NCI-H1436 treated with DMSO at 0.1 percent for 48 hours (cell line): ENCODE measurements at regions not wholly inside any gene's neighbourhood (a gene's known extent, or its start where the extent isn't known, plus 50 kb on each side); places are given as distances from the start of the nearest gene placed in this dataset.

Source experiments
- DNase-seq: peaks from one replicate; lab custom pipeline; 2025; lab: John Stamatoyannopoulos, UW

DNA sequence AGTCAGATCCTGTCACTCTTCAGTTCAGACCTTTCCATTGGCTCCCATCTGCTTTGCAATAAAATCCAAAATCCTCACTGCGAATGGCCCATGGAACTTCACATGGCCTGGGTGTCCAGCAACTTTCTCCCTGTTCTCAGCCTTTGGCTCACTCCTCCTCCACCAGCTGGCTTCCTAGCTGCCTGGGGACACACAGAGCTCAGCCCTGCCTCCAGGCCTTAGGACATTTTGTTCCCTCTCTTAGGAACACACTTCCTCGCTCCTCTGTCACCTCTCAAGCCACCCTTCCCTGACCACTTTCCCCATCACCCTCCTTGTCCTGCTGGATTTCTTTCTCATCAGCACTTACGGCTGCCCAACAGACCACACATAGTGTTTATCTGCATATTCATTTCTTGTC is 419.6 kb downstream of the MED13L start:
- no peak for DNase-seq

DNA sequence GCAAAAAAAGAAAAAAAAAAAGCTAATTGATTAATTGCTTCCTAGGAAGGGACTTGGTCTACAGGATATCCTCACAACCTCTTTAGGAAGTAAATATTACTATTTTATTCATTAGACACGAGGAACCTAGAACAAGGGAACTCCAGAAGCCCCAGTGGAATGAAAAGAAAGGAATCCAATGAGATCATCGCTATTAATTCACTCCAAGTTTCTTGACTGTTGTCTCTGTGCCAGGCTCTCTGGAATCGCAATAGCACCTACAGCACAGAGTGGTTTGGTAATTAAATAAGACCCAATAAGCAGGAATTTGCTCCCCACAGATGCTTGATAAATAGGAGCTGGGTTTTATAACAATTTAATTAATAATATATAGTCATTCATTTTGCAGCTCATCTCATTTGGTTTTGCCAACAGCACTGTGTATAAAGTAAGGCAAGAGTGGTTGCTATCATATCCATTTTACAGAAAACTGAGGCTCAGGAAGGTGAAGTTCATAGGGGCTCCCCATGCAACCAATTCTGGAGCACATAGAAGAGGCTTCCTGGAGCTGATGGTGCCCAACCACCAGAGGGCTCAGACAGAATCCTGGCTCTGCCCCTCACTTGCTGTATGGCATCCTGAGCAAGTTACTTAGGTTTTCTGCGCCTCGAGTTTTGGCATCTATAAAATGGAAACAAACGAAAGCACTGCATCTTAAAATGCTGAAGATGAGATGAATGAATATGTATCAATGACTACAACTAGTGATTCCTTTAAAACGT is 420.2 kb downstream of the MED13L start:
- no peak for DNase-seq

DNA sequence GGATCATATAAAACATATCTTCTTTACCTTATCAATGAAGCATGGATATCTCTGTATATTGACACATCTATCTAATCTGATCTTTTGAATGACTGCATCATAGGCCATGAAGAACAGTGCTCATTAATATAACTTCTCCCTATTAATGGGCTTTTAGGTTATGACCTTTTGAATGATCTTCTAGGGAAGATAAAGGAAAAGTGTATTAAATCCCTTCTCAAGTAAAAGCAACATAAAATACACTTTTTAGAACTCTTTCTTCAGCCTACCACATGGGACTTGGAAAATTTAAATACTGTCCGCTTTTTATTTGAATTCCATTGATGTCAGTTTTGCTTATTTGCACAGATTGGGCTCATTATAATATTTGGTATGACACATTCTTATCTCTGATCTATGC is 425.4 kb downstream of the MED13L start:
- DNase-seq, result no peak

DNA sequence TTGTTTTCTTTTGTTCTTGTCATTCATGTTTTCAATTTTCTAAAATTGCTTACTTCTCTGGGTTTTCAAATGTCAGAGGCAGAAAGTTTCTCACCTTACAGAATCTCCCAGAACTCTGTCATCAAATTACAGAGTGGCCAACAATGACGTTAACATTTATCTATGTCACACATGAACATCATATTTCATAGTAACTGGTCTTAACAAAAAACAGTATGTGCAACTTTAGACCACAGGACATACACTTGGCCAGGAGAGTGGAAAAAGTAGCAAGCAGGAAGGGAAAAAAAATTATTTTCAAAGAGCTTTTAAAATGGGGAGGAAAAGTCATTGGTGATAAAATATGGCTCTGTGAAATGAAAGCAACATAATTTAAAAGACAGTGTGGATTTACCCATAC is 426.5 kb downstream of the MED13L start:
- DNase-seq, result no peak

DNA sequence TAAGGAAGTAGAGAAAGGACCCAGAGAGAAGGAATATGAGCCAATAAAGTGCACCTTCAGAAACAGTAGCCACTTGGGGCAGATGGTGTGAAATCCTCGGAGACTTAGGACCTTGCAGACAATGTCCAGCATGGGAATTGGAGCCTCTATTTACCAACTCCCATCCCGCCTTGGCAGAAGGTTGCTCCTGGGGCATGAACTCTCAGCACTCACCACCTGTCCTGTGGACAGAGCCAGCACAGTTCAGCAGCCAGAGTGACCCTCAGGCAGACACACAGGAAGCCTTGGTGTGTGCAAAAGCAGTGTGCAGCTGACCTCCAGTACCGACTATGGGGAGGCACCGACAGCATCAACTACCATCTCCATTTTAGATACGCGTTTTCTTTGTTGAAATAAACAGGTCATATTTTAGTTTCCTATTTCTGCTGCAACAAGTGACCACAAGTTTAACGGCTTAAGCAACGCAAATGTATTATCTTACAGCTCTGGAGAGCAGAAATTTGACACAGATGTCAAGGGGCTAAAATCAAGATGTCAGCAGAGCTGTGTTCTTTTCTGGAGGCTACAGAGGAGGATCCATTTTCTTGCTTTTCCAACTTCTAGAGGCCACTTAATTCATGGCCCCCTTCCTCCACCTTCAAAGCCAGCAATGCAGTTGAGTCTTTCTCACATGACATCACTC is 428.1 kb downstream of the MED13L start:
- DNase-seq, result no peak

DNA sequence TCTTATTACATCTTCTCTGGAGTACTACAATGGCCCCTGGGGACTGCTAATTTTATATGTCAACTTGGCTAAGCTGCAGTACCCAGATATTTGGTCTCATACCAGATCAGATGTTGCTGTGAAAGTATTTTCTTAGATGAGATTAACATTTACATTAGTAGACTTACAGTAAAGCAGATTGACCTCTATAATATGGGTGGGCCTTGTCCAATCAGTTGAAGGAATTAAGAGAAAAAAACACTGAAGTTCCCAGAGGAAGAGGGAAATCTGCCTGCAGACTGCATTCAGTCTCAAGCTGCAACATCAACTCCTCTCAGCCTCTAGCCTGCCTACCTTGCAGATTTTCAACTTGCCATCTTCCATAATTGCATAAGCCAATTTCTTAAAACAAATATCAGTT is 430.1 kb downstream of the MED13L start:
- DNase-seq, result no peak

DNA sequence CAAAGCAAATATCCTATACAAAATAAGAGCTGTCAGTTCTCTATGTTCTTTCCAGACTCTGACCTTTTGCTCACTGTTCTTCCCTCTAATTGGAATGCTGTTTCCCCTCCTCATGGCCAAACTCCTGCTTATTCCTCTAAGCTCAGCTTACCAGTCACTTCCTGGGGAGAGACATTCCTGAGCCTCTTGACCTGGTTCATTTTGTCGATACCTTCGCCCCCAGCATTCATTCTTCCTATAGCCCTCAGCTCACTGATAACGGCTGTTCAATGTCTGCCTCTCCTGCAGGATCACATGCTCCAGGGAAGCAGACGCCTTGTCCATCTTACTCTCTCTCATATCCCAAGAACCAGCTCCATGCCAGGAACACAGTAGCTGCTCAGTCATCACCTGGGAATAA is 431.0 kb downstream of the MED13L start:
- DNase-seq, result no peak

DNA sequence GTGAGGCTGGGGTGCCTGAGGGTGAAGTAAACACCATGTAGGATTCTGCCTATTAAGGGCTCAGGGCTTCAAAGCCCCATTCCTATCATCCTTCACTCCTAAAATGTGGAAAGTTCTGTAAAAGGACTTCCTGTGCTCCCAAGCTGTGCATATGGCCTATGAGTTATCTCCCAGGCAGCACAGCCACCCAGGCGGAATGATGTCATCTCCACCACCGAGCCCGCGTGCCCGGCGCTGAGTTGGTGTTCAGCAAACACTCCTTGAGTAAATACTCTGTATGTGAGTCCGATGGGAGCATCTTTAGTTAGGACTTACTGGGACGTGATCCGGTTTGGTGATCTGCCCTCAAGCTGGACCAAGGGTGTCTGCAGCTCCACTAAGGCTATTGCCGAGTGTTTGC is 437.3 kb downstream of the MED13L start:
- DNase-seq, result no peak

DNA sequence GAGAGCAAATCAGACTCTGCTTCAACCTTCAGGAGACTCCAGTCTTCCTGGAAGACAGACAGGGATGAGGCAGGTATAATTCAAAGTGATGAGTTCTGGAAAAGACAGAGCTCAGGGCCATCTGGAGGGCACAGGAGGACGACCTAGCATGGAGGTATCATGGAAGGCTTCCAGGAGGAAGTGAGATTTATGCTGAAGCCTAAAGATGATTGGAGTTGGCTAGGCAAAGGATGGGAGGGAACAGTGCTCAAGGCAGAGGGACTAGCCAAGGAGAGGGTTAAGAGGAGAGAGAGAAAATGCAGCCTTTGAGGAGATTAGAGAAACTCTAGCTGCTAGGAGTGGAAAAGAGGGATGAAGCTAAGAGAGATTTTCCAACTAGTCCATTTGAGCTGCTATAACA is 438.5 kb downstream of the MED13L start:
- DNase-seq, result no peak

DNA sequence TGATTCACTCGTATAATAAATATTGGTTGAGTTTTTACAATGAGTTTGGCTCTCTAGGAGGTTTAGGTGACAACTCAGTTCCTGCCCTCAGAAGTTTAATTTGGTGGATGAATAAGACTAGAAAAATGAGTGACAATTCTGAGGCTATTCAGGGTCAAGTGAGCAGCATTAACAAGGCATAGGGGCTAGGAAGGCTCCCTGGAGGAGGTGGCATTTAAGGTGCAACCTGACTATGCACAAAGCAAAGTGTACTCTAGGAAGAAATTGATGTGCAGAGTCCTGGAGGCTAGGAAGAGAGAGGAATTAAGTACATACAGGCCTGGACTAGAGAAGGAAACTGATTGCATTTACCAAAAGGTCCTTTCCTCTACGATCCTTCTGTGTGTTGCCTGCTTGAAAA is 440.3 kb downstream of the MED13L start:
- DNase-seq, result no peak

DNA sequence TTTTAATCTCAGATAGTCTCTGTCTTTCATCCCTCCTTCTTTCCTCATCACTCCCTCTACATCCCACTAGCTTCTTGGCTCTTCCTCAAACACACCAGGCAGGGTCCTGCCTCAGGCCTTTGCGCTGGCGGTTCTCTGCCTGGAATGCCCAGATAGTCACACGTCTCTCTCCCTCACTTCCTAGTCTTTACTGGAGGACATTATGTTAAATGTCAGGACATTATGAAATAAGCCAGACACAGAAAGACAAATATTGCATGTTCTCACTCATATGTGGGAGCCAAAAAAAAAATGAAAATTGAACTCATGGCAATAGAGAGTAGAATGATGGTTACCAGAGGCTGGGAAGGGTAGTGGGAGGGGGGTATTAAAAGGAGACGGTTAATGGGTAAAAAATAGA is 442.0 kb downstream of the MED13L start:
- DNase-seq, result no peak

DNA sequence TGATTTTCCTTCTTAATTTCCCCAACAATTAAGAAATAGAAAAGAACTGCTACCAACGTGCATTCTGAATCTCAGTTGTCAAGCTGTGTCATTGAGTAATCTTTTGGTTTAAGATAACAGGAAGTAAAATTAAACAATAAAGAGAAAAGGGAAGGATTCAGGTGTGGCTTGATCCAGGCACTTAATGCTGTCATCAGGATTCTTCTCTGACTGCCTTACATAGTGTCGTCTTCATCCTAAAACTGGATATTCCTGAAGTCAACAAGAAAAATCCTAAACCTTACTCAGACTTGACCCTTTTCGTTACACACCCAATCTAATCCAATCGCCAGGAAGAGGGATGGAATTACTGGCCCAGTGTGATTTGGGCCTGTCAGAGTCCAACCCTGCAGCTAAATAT is 443.8 kb downstream of the MED13L start:
- no peak for DNase-seq

DNA sequence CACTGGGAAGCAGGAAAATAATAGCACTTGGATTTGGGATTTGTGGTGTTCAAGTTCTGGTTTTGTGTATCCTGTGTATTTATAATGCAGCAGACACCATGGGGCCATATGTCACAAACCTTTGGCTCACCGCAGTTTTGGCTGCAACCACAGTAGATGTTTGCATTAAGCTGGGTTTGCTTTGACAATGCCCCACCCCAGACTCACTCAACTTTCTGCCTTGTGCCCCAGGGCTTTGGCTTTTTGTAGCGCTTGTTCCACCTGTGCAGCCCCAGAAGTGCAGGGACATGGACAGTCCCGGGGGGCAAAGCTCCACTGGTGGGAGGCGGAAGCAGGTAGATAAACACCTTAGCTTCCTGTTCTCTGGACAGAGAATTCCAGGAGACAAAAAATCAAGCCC is 446.9 kb downstream of the MED13L start:
- DNase-seq, result no peak

DNA sequence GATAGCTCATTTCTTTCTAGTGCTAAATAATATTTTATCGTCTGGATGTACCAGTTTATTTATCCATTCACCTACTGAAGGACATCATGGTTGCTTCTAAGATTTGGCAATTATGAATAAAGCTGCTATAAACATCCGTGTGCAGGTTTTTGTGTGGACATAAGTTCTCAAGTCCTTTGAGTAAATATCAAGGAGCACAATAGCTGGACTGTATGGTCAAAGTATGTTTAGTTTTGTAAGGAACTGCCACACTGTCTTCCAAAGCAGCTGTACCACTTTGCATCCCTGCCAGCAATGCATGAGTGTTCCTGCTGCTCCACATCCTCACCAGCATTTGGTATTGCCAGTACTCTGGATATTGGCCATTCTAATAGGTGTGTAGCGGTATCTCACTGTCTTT is 447.4 kb downstream of the MED13L start:
- no peak for DNase-seq

DNA sequence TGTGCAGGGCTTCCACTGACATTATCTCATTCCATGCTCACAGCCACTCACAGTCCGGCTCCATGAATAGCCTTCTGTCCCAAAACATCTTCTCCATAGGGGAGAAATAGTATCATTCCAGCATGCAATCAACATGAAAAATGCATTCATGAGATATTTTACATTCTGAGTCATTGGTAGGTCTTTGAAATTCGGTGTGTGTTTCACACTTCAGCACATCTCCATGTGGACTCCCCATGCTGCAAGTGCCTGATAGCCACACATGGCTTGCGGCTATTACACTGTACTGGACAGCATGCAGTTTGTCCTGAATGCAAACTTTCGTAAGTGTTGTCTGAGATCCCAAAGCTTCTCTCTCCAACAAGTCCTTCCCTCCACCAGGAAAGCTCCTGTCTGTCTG is 449.3 kb downstream of the MED13L start:
- no peak for DNase-seq

DNA sequence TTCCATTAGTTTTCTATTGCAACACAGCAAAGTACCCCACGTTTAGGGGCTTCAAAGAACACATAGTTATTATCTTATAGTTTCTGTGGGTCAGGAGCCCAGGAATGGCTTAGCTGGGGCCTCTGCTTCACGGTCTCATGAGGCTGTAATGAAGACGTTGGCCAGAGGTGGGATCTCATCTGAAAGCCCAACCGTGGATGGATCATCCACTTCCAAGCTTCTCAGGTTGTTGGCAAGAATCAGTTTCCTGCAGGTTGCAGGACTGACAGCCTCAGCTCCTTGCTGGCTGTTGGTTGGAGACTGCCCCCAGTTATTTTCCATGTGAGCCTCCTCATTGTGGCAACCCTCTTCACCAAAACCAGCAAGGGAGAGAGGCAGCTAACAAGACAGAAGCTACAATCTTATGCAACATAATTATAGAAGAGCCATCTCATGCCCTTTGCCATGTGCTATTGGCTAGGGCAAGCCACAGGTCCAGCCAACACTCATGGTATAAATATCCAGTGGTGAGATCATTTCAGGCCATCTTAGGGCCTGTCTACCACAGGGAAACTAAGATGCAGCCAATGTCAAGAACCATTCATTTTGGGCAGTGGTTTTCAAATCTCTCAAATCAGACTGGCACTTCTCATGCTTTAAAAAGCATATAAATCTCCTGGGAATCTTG is 452.4 kb downstream of the MED13L start:
- DNase-seq, result no peak

DNA sequence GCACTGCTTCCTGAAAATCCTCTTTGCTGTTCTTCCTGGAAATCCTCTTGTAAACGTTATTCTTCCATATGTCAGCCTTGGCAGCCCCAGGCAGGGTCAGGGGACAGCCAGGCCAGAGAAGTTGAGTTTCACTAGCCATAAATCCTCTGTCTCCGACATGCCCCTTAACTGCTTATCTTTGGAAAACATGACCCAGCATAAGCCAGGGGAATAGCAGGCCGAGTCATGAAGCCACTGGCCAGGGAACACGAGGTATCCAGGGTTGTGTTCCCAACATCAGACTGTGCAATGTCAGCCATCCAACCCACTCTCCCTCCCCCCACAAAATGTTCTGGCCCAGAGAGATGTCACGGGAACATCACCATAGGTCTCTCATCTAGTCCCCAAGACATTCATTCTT is 453.9 kb downstream of the MED13L start:
- no peak for DNase-seq

DNA sequence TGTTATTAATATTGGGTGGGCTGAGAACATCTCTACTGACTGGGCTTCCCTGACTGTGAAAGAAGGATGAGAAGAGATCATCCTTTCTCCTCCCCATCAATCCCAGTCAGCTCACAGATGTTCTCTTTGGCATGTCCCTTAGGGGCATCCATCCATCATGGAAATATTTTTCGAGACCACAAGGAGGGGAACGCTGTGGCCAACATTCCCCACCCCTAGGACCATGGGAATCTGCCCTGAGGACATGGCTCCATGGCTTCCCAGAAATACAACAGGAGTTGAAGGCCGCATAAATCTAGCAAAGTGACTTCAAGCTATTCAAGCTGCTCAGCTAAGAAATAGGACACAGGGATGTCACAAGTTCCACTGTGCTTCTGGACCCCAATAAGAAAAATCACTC is 456.8 kb downstream of the MED13L start:
- DNase-seq, result no peak

DNA sequence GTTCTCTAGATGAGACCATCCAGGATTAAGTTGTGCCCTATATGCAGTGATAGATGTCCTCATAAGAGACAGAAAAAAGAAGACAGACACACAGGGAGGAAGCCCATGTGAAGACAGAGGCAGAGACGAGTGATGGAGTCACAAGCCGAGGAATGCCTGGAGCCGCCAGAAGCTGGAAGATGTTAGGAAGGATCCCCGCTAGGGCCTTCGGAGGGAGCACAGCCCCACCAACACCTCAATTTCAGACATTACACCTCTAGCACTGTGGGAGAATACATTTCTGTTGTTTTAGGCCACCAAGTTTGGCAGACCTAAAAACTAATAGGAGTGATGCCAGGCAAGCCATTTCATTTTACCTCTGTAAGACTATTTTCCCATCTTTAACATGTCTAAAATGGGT is 458.5 kb downstream of the MED13L start:
- DNase-seq, result no peak

DNA sequence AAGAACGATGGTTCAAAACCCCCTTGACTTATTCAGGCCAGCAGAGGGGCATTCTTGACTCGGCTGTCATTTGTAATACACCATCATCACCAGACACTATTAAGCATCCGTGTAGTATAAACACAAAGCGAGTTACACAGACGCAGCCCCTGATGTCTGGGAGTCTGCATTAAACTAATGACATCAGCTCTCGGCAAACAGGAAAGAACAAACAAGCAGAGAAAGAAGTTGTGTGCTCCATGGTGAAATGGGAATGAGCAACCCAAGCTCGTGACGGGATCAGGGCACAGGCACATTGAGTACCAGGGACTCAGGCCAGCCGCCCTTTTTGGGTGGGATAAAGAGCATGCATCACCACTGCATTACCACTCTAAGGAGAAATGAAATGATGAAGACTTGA is 460.1 kb downstream of the MED13L start:
- DNase-seq, result no peak

DNA sequence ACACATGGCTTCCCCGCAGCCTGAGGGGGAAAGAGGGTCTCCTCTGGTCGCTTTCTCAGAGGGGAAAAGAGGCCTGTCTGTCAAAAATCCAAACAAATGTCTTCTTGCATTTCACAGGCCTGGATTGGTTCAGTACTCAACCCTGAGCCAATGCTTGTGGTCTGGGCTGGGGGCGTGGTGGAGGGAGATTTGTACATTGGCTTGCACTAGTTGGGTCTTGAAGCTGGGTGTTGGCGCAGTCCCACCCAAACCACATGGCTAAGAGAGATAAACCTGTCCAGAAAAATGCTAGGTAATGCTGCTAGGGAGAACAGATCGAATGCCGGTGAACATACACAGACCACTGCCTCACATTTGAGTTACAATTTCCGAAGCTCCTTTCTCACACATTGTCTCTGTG is 461.6 kb downstream of the MED13L start:
- no peak for DNase-seq

DNA sequence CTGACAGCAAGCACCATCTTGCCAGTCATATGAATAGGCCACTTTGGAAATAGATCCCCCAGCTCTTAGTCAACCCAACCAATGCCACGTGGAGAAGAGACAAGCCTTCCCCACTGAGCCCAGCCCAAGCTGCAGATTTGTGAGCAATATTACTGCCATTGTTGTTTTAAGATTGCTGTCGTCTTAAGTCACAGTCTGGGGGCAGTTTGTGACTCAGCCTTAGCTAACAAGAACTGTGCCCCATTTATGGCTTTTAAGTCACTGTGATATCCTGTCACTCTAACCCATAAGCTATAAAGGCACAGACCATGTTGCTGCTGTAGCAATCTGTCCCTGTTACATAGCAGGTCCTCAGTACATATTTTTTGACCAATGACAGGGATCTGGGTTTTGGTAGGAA is 464.2 kb downstream of the MED13L start:
- DNase-seq, result no peak

DNA sequence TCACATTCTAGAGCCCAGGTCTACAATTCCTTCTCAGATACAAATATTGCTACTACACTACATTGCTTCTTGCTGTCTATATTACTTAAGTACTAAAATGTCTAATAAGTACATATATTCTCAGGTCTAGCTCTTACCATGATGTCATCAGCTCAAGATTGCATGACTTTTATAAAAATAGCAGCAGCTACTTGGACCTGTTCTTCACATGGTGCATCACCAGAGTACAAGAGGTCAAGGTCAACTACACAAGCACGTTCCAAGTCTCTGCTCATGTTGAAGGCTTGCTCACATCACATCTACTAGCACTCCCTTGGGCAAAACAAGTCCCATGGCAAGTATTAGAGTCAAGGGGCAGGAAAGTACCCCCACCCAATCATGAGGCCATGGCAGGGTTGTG is 465.6 kb downstream of the MED13L start:
- DNase-seq, result no peak

DNA sequence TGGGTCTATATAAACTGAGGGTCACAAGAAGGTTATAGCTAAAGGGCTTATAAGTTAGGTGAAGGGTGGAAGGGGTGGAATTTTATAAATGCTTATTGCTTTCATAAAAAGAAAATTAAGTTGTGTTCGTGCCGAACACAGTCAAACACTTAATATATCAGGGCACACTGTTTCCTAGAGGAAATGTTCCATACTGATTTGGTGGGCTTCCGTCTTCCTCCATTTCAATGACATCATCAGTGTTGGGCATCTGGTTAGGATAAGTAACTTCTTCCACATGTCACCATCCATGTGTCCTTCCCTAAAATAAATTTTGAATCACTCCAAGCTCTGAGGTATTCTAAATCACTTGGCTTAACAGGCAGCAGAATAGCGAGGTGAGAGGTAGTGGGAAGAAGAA is 466.4 kb downstream of the MED13L start:
- no peak for DNase-seq
